PC-3 (cell line): ENCODE measurements at regions not wholly inside any gene's neighbourhood (a gene's known extent, or its start where the extent isn't known, plus 50 kb on each side); places are given as distances from the start of the nearest gene placed in this dataset.

Source experiments
- ATAC-seq: fragments of 200-7000 bp; cut with Tn5 transposase; 2 replicates; pipeline ENCODE4 v1.9.1; 2020; ENCODE audit warnings: mild to moderate bottlenecking, moderate library complexity
- BruUV-seq: library from RNA; stranded (reverse); fragments of 400-500 nt; replicated peaks from 2 replicates; lab custom pipeline; 2021; lab: Mats Ljungman, UMichigan
- CTCF ChIA-PET: fragments of 300-600 bp; sonication (Branson Sonifier 250); formaldehyde crosslinking; loops from one replicate; lab custom pipeline; 2022; ENCODE audit warnings: antibody characterized with exemption; lab: Charles Lee
- POLR2A ChIA-PET: fragments of 300-600 bp; sonication (Branson Sonifier 250); formaldehyde crosslinking; loops from one replicate; lab custom pipeline; 2022; ENCODE audit warnings: antibody characterized with exemption; ENCODE audit not compliant: unreplicated experiment; lab: Charles Lee
- DNase-seq: peaks from one replicate; pipeline ENCODE4 v3.0.0-alpha.2; 2015
- H2AFZ ChIP-seq: fragments of 300-600 bp; sonication (generic); 2 replicates; pipeline ENCODE4 v1.6.0; 2016; ENCODE audit warnings: antibody characterized with exemption, low read length
- H3F3A ChIP-seq: fragments of 300-600 bp; sonication (generic); one replicate; pipeline ENCODE4 v1.6.0; 2017; ENCODE audit warnings: antibody characterized with exemption, low read length, control low read depth, mild to moderate bottlenecking; ENCODE audit not compliant: unreplicated experiment
- H3K27ac ChIP-seq: fragments of 300-600 bp; sonication (generic); 2 replicates; pipeline ENCODE4 v1.5.1; 2016; ENCODE audit warnings: mild to moderate bottlenecking, low read length
- H3K27me3 ChIP-seq: fragments of 300-600 bp; sonication (generic); 2 replicates; pipeline ENCODE4 v1.6.1; 2016; ENCODE audit warnings: low read length, mixed read lengths
- H3K36me3 ChIP-seq: fragments of 300-600 bp; sonication (generic); 2 replicates; pipeline ENCODE4 v1.6.1; 2016; ENCODE audit warnings: low read depth, mixed run types, low read length, mixed read lengths
- H3K4me1 ChIP-seq: fragments of 300-600 bp; sonication (generic); 2 replicates; pipeline ENCODE4 v1.5.1; 2016; ENCODE audit warnings: low read length; ENCODE audit not compliant: insufficient read depth
- H3K4me2 ChIP-seq: fragments of 300-600 bp; sonication (generic); 2 replicates; pipeline ENCODE4 v1.6.0; 2016; ENCODE audit warnings: low read length
- H3K4me3 ChIP-seq: fragments of 300-600 bp; sonication (generic); 2 replicates; pipeline ENCODE4 v1.5.1; 2016; ENCODE audit warnings: mild to moderate bottlenecking, low read length, mixed read lengths
- H3K79me2 ChIP-seq: fragments of 300-600 bp; sonication (generic); 2 replicates; pipeline ENCODE4 v1.6.1; 2017; ENCODE audit warnings: low read length, mixed read lengths
- H3K9ac ChIP-seq: fragments of 300-600 bp; sonication (generic); 2 replicates; pipeline ENCODE4 v1.6.0; 2016; ENCODE audit warnings: mild to moderate bottlenecking, low read length
- H3K9me2 ChIP-seq: fragments of 300-600 bp; sonication (generic); replicated peaks from 2 replicates; pipeline ENCODE4 v1.6.1; 2016; ENCODE audit warnings: mixed run types, low read length, mixed read lengths
- H3K9me3 ChIP-seq: fragments of 300-600 bp; sonication (generic); 2 replicates; pipeline ENCODE4 v1.6.1; 2016; ENCODE audit warnings: low read length, mixed read lengths
- H4K20me1 ChIP-seq: fragments of 300-600 bp; sonication (generic); 2 replicates; pipeline ENCODE4 v1.6.1; 2016; ENCODE audit warnings: low read length, mixed read lengths
- CTCF ChIP-seq: fragments of 300-600 bp; sonication (generic); conservative IDR thresholded peaks from 2 replicates; pipeline ENCODE4 v1.5.1; 2017; ENCODE audit warnings: antibody characterized with exemption, low read depth, mild to moderate bottlenecking, low read length
- EZH2 ChIP-seq: fragments of 300-600 bp; sonication (generic); IDR thresholded peaks from one replicate; pipeline ENCODE4 v1.6.1; 2017; ENCODE audit warnings: antibody characterized with exemption, mild to moderate bottlenecking, low read length; ENCODE audit not compliant: unreplicated experiment
- EZH2phosphoT487 ChIP-seq: fragments of 300-600 bp; sonication (generic); IDR thresholded peaks from 2 replicates; pipeline ENCODE4 v1.6.1; 2018; ENCODE audit warnings: mild to moderate bottlenecking, antibody characterized with exemption, low read length, borderline replicate concordance
- intact Hi-C: fragments of 100-400 bp; cut with micrococcal nuclease; formaldehyde crosslinking; loops from 2 replicates; pipeline ENCODE4 v1.9.0; 2023

- POLR2A ChIA-PET = no interaction called here
- H3K4me2 ChIP-seq = peak overlapping the region; percentile 20; the same call in 1 of the 2 replicates
- intact Hi-C loops = loop anchor here (5.0 kb wide), 2 partner anchors 99 to 111 kb away; no protein-coding TSS in a partner anchor
Measured at GRCh38 chr4:123562994-123563750, 166.6 kb downstream of the SPRY1 start.

GRCh38 chr4:123564758-123565346 lies 168.3 kb downstream of the SPRY1 start:
- Histone ChIP-seq H3K9me2 (no peaks in the 10 kb centered on the region), H3K27ac (no peak overlapping the region), H4K20me1 (no peaks in the 10 kb centered on the region), H3K79me2 (no peaks in the 10 kb centered on the region), H3K27me3 (no peaks in the 10 kb centered on the region), H3K9me3 (no peaks in the 10 kb centered on the region), H3K36me3 (no peaks in the 10 kb centered on the region), H3K4me1 (peaks cover 27% of the 10 kb centered on the region), H3F3A (no peaks in the 10 kb centered on the region), H3K4me3 (no peak overlapping the region), H3K4me2 (no peak overlapping the region), H3K9ac (no peak overlapping the region), H2AFZ (no peak overlapping the region)
- POLR2A ChIA-PET = interaction anchor here (0.7 kb wide), 1 partner anchor 439 kb away, joined by 3 read pairs; no protein-coding TSS in a partner anchor
- DNase-seq (peak; percentile 78), ATAC-seq (peak; percentile 80)
- TF ChIP-seq CTCF (peak; percentile 96), EZH2phosphoT487 (no peak), EZH2 (no peak)
- intact Hi-C loops = loop anchor here (2.0 to 5.0 kb wide), 3 partner anchors 97 to 166 kb away; no protein-coding TSS in a partner anchor
- CTCF ChIA-PET = no interaction called here
- no TSS peak for BruUV-seq

More at GRCh38 chr4:123562994-123563750, 166.6 kb downstream of the SPRY1 start:
- H3K79me2 ChIP-seq = no peaks in the 10 kb centered on the region
- no peaks in the 10 kb centered on the region for H3K9me3 ChIP-seq
- peak; percentile 52 for ATAC-seq
- H3K36me3 ChIP-seq = no peaks in the 10 kb centered on the region
- BruUV-seq = no TSS peak
- TF ChIP-seq EZH2phosphoT487 = no peak
- no peak for TF ChIP-seq CTCF
- TF ChIP-seq EZH2 = no peak
- H3K9ac ChIP-seq = no peak overlapping the region; the same call in 1 of the 2 replicates
- H3K27me3 ChIP-seq = no peaks in the 10 kb centered on the region
- no peaks in the 10 kb centered on the region for H4K20me1 ChIP-seq
- no peaks in the 10 kb centered on the region for H3K9me2 ChIP-seq
- H2AFZ ChIP-seq = no peak overlapping the region
- CTCF ChIA-PET = interaction anchor here (0.5 kb wide), 1 partner anchor 92 kb away, joined by 8 read pairs; no protein-coding TSS in a partner anchor
- peak; percentile 82 for DNase-seq
- H3K27ac ChIP-seq = peak overlapping the region; percentile 68
- no peaks in the 10 kb centered on the region for H3F3A ChIP-seq
- H3K4me3 ChIP-seq = no peak overlapping the region
- peaks cover 36% of the 10 kb centered on the region for H3K4me1 ChIP-seq
